Breast epithelium (tissue), 3 donors: ENCODE measurements at regions not wholly inside any gene's neighbourhood (a gene's known extent, or its start where the extent isn't known, plus 50 kb on each side); places are given as distances from the start of the nearest gene placed in this dataset.

Source experiments
- CTCF ChIP-seq, 3 donors: fragments of 450-650 bp; IDR thresholded peaks; one replicate each; pipeline ENCODE4 v1.5.1; 2016 to 2017; ENCODE audit warnings: antibody characterized with exemption in 3 of 3, mild to moderate bottlenecking in 3 of 3, moderate library complexity in 3 of 3
- POLR2A ChIP-seq: fragments of 450-650 bp; IDR thresholded peaks from one replicate; pipeline ENCODE4 v1.6.1; 2016; ENCODE audit warnings: antibody characterized with exemption, mild to moderate bottlenecking, moderate library complexity

GRCh38 chr3:3729261-3729660 lies 70.0 kb upstream of the LRRN1 start:
- TF ChIP-seq CTCF (IDR thresholded peaks at IDR 0.05) (no peak), POLR2A (no peak)
